ENCODE measurements at regions not wholly inside any gene's neighbourhood (a gene's known extent, or its start where the extent isn't known, plus 50 kb on each side); places are given as distances from the start of the nearest gene placed in this dataset.
"Not testable (repeated sequence)": the region's sequence is repeated elsewhere in the genome, so short reads cannot be mapped to it uniquely, and the experiment has no call there.

DNA sequence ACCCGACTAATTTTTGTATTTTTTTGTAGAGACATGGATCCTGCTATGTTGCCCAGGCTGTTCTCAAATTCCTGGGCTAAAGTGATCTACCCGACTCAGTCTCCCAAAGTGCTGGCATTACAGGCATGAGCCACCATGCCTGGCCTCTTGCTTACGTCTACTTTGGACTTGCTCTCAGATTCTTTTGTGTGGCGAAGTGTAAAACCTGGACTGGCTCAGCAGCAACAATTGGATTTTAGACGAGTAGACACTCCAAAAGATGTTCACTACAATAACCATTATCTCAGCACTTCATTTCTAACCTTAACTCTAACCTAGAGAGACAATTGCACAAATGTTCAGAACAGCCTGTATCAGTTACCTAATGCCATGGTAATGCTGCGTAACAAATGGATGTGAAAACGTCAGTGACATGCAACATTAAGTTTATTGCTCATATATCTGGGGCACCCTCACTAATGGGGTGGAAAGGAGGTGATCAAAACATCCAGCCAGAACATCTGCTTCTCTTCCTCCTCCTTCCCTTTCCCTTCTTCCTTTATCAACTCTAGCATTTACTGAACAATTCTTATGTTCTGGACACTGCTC is 124.9 kb upstream of the MRI1 start:
- H3K27me3 Mint-ChIP-seq (ENCODE audit: low read depth), result peaks cover 18% of the 10 kb centered on the region
- peaks cover 0 to 3% of the 10 kb centered on the region in 2 donors for H3K9me3 Mint-ChIP-seq
- DNase-seq (no peak), ATAC-seq (replicated peaks in 1 of 2) (no peak)
- H3K4me3 Mint-ChIP-seq, result no peak overlapping the region
- no peaks in the 10 kb centered on the region for H3K4me1 Mint-ChIP-seq (ENCODE audit: low read depth)
- H3K27ac Mint-ChIP-seq, result no peak overlapping the region
- H3K36me3 Mint-ChIP-seq (ENCODE audit: insufficient read depth in 2 of 2), result peaks cover 0 to 3% of the 10 kb centered on the region in 2 donors

DNA sequence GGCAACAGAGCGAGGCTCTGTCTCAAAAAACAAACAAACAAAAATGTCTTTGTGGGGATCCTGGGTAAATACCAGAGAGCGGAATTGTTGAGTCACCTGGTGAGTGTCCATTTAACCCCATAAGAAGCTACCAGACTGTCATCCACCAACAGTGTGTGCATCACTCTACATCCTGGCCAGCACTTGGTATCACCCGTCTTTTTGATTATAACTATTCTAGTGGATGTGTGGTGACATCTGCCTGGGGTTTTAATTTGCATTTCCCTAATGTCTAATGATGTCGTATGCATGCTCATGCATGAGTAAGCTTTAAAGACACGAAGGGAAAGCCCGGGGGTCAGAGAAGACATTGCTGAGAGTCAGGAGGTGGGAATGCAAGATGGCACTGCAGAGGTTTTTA is 126.7 kb upstream of the MRI1 start:
- Mint-ChIP-seq H3K27me3 (ENCODE audit: low read depth) (peaks cover 20% of the 10 kb centered on the region), H3K4me3 (no peak overlapping the region), H3K4me1 (ENCODE audit: low read depth) (no peaks in the 10 kb centered on the region), H3K36me3 (ENCODE audit: insufficient read depth in 2 of 2) (peaks cover 0 to 3% of the 10 kb centered on the region in 2 donors), H3K9me3 (peaks cover 0 to 3% of the 10 kb centered on the region in 2 donors), H3K27ac (no peak overlapping the region)
- DNase-seq, result no peak
- peak in 1 of 2 donors; percentile 58 for ATAC-seq (replicated peaks in 1 of 2)

DNA sequence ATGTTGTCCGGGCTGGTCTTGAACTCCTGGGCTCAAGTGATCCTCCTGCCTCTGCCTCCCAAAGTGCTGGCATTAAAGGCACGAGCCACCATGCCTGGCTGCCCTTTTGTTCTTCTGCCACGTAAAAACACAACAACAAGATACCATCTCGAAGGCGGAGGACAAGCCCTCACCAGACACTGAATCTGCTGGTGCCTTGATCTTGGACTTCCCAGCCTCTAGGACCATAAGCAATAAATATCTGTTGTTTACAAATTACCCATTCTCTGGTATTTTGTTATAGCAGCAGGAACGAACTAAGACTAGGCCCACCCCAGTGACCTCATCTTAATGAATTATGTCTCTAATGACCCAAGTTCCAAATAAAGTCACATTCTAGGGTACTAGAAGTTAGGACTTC is 128.4 kb upstream of the CACNA1A start:
- no peak for DNase-seq
- peaks cover 6% of the 10 kb centered on the region for H3K4me1 Mint-ChIP-seq (ENCODE audit: low read depth)
- ATAC-seq (replicated peaks in 1 of 2), result no peak
- H3K36me3 Mint-ChIP-seq (ENCODE audit: insufficient read depth in 2 of 2), result peaks cover 2 to 3% of the 10 kb centered on the region in 2 donors
- H3K4me3 Mint-ChIP-seq, result no peak overlapping the region
- no peak overlapping the region for H3K27ac Mint-ChIP-seq
- H3K9me3 Mint-ChIP-seq, result peaks cover 0 to 3% of the 10 kb centered on the region in 2 donors
- peaks cover 15% of the 10 kb centered on the region for H3K27me3 Mint-ChIP-seq (ENCODE audit: low read depth)

DNA sequence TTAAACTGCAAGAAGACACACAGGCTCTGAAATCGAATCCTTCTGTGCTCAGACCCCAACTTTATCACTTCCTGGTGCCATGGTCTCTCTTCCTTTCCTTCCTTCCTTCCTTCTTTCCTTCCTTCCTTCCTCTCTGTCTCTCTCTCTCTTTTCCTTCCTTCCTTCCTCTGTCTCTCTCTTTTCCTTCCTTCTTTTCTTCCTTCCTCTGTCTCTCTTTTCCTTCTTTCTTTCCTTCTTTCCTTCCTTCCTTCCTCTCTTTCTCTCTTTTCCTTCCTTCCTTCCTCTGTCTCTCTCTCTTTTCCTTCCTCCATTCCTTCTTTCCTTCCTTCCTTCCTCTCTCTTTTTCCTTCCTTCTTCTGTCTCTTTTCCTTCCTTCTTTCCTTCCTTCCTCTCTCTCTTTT is 127.2 kb upstream of the CACNA1A start:
- peaks cover 0 to 2% of the 10 kb centered on the region in 2 donors for H3K36me3 Mint-ChIP-seq (ENCODE audit: insufficient read depth in 2 of 2)
- H3K4me1 Mint-ChIP-seq (ENCODE audit: low read depth), result peaks cover 7% of the 10 kb centered on the region
- ATAC-seq (replicated peaks in 1 of 2) (no peak), DNase-seq (no peak)
- peaks cover 9% of the 10 kb centered on the region for H3K27me3 Mint-ChIP-seq (ENCODE audit: low read depth)
- H3K27ac Mint-ChIP-seq, result no peak overlapping the region
- H3K9me3 Mint-ChIP-seq, result no peaks in the 10 kb centered on the region
- H3K4me3 Mint-ChIP-seq, result no peak overlapping the region

DNA sequence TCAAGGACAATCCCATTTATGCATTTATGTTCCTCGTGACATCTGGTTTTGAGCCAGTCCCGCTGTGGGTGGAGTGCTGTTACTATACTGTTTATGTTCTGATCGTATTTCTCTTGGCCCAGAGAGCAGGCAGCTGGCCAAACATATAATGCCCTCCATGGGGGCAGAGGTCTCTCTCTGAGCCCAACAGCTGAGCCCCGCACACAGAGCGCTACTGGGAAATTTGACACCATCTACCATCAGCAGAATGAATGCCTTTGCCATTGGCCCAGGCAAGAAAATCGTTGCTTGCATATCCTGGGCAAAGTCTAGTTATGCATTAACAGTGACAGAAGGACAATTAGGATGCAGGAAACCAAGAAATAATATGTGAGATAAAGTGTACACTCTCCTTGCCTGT is 126.8 kb upstream of the CACNA1A start:
- H3K4me1 Mint-ChIP-seq (ENCODE audit: low read depth), result peaks cover 7% of the 10 kb centered on the region
- H3K27ac Mint-ChIP-seq, result no peak overlapping the region
- peaks cover 9% of the 10 kb centered on the region for H3K27me3 Mint-ChIP-seq (ENCODE audit: low read depth)
- no peak overlapping the region for H3K4me3 Mint-ChIP-seq
- ATAC-seq (replicated peaks in 1 of 2), result no peak
- DNase-seq, result no peak
- peaks cover 0 to 2% of the 10 kb centered on the region in 2 donors for H3K36me3 Mint-ChIP-seq (ENCODE audit: insufficient read depth in 2 of 2)
- H3K9me3 Mint-ChIP-seq, result no peaks in the 10 kb centered on the region

DNA sequence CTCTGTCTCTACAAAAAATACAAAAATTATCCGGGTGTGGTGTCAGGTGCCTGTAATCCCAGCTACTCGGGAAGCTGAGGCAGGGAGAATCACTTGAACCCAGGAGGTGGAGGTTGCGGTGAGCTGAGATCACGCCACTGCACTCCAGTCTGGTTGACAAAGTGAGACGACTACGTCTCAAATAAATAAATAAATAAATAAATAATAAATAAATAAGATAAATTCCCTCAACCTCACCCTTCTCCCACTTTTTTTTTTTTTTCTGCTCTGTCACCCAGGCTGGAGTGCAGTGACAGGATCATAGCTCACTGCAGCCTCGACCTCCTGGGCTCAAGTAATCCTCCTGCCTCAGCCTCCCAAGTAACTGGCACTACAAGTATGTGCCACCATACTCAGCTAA is 125.9 kb upstream of the CACNA1A start:
- not testable (repeated sequence) for H3K36me3 Mint-ChIP-seq (ENCODE audit: insufficient read depth in 2 of 2); DNase-seq; H3K27me3 Mint-ChIP-seq (ENCODE audit: low read depth); H3K27ac Mint-ChIP-seq; H3K9me3 Mint-ChIP-seq; ATAC-seq (replicated peaks in 1 of 2); H3K4me1 Mint-ChIP-seq (ENCODE audit: low read depth); H3K4me3 Mint-ChIP-seq

DNA sequence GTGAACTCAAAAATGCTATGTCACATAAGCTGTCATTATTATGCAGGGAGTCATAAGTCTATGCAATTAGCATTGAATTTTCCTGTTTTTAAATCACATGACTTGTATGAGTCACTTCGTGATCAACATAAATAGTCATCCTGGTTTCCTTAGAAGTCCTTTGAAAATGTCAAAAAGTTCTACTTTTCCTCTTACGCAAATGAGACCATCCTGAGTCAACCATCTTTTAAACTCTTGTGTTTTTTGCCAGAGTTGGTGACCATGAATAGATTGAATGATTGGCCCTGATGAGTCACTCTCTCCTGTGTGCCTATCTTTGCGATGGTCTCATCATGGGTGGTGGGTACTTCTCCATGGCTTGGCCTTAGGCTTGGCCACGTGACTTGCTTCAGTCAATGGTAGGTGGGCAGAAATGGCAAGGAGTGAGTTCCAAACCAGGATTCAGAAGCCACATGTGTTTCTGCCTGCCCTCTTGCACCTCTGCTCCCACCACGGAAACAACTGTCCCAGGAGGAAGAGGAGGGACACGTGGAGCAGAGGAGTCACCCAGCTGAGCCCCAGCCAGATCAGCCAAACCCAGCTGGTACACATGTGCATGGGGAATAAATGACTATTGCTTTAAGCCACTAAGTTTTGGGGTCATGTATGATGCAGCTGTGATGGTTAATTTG is 123.5 kb upstream of the CACNA1A start:
- Mint-ChIP-seq H3K27me3 (ENCODE audit: low read depth) (peaks cover 25% of the 10 kb centered on the region), H3K27ac (no peak overlapping the region), H3K9me3 (no peaks in the 10 kb centered on the region), H3K4me1 (ENCODE audit: low read depth) (peaks cover 7% of the 10 kb centered on the region), H3K4me3 (no peak overlapping the region), H3K36me3 (ENCODE audit: insufficient read depth in 2 of 2) (peaks cover 0 to 2% of the 10 kb centered on the region in 2 donors)
- ATAC-seq (replicated peaks in 1 of 2) (peak; percentile 64 to 70), DNase-seq (no peak)

DNA sequence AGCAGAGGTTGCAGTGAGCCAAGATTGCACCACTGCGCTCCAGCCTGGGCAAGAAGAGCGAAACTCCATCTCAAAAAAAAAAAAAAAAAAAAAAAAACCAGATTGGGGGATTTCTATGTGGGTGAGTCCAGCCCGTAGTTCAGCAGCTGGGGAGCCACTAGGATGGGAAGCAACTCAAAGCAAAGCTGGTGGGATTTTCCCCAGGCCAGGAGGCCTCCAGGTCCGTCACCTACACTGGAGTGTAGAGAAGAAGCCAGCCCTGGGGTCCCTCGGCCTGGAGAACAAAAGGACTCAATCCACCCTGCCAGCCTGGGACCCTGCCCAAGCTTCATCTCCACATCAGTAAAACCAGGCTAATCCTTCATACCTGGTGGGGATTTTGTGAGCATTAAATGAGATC is 121.3 kb upstream of the CACNA1A start:
- Mint-ChIP-seq H3K4me1 (ENCODE audit: low read depth) (peaks cover 7% of the 10 kb centered on the region), H3K9me3 (no peaks in the 10 kb centered on the region), H3K27me3 (ENCODE audit: low read depth) (peaks cover 45% of the 10 kb centered on the region), H3K4me3 (no peak overlapping the region), H3K27ac (no peak overlapping the region), H3K36me3 (ENCODE audit: insufficient read depth in 2 of 2) (peaks cover 0 to 2% of the 10 kb centered on the region in 2 donors)
- ATAC-seq (replicated peaks in 1 of 2) (no peak), DNase-seq (no peak)

DNA sequence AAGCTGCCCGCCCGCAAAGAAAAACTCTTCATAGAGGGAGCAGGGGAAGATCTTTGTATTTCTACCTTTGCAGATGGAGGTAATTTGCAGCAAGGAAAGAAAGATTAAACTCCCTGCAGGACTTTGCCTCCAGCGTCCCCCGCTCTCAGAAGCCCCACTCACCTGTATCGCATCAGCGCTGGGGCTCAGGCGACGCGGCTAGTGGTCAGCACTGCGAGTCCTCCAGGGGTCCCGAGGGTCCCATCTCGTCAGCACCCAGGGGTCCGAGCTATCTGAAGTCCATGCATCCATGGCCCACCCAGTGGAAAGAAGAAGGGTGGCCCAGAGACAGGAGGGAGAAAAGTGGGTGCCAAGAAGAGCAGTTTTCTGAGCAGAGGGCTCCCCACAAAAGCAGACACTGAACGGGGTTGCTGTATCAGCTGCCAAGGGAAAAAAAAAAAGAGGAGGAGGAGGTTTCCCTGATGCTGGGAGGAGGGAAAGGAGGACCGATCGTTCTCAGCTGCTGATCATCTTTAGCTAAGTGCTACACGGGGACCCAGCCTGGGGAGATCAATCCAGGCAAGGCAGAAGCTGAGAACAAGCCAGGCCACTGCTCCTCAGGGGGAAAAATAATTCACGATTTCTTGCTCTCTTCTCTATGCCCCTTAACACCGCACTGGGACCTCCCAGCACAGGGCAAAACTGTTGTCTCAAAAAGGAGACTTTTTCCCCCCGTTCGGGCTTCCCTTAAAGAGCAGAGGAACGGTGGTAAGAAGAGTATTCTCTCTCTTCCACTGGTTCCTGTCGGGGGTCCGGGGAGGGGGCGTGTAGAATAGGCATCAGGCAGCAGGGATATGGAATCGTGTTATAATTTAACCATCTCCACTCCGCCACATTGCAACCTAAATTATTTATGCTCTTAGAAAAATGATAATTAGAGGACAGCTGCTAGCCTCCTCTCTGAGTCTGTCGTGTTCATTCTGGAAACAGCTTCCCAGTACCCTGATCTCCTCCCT is 117.7 kb upstream of the CACNA1A start:
- DNase-seq (no peak), ATAC-seq (replicated peaks in 1 of 2) (no peak)
- Mint-ChIP-seq H3K9me3 (no peaks in the 10 kb centered on the region), H3K27me3 (ENCODE audit: low read depth) (peaks cover 48% of the 10 kb centered on the region), H3K4me3 (no peak overlapping the region), H3K36me3 (ENCODE audit: insufficient read depth in 2 of 2) (no peaks in the 10 kb centered on the region), H3K4me1 (ENCODE audit: low read depth) (no peaks in the 10 kb centered on the region), H3K27ac (no peak overlapping the region)

DNA sequence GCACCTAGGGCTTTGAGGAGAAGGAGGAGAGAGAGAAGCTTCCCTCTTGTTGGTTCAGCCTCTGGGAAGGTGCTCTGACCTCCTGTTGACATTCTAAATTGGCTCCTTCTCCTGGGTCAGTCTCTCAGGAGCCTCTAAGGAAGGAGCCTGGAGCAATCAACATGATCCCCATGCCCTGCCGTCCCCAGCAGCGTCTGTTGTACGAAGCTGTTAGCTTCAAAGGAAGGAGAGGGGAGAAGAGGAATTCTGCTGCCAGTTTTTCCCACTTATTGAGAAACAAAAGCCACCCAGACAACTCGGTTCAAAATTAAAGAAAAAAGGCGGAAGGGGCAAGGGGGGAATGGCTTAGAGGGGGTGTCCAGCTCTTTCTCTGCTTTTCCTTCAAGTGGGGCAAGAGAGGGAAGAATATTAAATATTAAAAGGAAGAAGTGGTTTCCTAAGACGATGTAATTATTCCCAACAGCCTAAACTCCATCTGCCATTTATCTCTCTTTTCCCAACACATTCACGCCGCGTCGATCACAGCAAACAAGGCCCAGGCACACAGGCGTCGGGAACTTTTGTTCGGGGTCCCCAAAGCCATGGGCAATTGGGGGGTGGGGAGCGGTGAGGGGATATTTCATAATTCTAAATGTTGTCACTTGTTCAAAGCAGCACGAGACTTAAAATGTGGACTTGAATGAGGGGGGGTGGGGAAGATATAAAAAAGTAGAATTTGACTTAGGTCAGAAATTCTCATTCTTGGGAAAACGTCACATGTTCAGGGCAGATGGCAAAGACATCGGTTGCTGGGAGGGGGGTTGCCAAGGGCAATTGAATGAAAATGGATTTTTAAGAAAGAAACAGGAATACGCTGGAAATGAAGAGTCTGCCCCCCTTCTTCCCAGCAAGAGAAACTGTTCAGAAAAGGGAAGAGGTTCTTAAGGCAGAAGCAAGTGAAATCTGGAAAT is 116.8 kb upstream of the CACNA1A start:
- Mint-ChIP-seq H3K4me3 (no peak overlapping the region), H3K27ac (no peak overlapping the region), H3K36me3 (ENCODE audit: insufficient read depth in 2 of 2) (no peaks in the 10 kb centered on the region), H3K4me1 (ENCODE audit: low read depth) (no peaks in the 10 kb centered on the region), H3K9me3 (no peaks in the 10 kb centered on the region), H3K27me3 (ENCODE audit: low read depth) (peaks cover 57% of the 10 kb centered on the region)
- no peak for ATAC-seq (replicated peaks in 1 of 2)
- DNase-seq, result no peak

DNA sequence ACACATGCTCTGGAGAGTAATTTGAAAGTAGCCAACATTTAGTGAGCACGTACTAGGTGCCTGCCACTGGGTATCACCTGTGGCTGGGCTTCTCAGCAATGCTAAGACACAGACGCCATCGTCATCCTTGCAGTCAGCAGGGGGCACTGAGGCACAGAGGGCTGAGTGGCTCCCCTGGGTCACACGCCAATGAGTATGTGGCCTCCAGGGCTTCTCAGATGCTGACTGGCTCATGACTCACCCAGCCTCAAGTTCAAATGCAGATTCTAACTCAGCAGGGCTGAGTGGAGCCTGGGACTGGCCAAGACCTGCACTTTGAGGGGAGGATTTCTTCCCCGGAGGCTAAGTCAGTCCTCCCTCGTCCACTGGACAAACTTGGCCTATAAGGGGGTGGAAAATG is 115.1 kb upstream of the CACNA1A start:
- H3K4me3 Mint-ChIP-seq, result no peak overlapping the region
- DNase-seq (peak; percentile 48 to 75), ATAC-seq (replicated peaks in 1 of 2) (peak; percentile 97 to 100)
- H3K27me3 Mint-ChIP-seq (ENCODE audit: low read depth), result peaks cover 74% of the 10 kb centered on the region
- H3K4me1 Mint-ChIP-seq (ENCODE audit: low read depth), result no peaks in the 10 kb centered on the region
- no peak overlapping the region for H3K27ac Mint-ChIP-seq
- no peaks in the 10 kb centered on the region for H3K9me3 Mint-ChIP-seq
- H3K36me3 Mint-ChIP-seq (ENCODE audit: insufficient read depth in 2 of 2), result no peaks in the 10 kb centered on the region

DNA sequence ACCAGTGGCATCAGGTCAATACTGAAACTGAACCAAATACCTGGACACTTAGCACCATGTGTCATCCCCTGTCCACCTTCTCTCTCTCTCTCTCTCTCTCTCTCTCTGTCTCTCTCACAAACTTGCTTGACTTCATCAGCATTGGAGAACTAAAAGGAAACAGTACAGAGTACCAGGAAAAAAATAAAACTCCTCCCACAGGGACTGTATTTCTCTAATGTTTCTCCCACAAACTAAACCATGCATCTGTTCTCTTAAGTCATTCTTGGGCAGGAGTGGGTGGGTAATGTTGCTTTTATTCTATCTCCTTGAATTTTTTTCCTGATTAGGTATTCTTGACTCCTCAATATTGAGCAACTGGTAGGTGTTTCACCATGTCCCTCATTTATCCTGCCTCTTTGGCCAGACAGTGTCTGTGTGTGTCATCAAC is 112.9 kb upstream of the CACNA1A start:
- Mint-ChIP-seq H3K9me3 (no peaks in the 10 kb centered on the region), H3K27me3 (ENCODE audit: low read depth) (peaks cover 57% of the 10 kb centered on the region), H3K36me3 (ENCODE audit: insufficient read depth in 2 of 2) (no peaks in the 10 kb centered on the region), H3K4me1 (ENCODE audit: low read depth) (no peaks in the 10 kb centered on the region), H3K27ac (no peak overlapping the region), H3K4me3 (no peak overlapping the region)
- no peak for DNase-seq
- no peak for ATAC-seq (replicated peaks in 1 of 2)
